OCI-LY1 (cell line): ENCODE measurements at regions not wholly inside any gene's neighbourhood (a gene's known extent, or its start where the extent isn't known, plus 50 kb on each side); places are given as distances from the start of the nearest gene placed in this dataset.
A peak's percentile ranks its signal among the peaks of the same experiment; 100 is the strongest.

Experiments
- H2AFZ ChIP-seq: fragments of 200-600 bp; sonication (generic), shearing (Covaris generic); 2 replicates; pipeline ENCODE4 v1.6.0; 2014; ENCODE audit warnings: antibody characterized with exemption, mild to moderate bottlenecking, low read length
- H3F3A ChIP-seq: fragments of 200-600 bp; sonication (generic), shearing (Covaris generic); 2 replicates; pipeline ENCODE4 v1.6.0; 2014; ENCODE audit warnings: mild to moderate bottlenecking, antibody characterized with exemption, low read length, moderate library complexity; ENCODE audit not compliant: insufficient read depth
- H3K27ac ChIP-seq: fragments of 200-600 bp; sonication (generic); 2 replicates; pipeline ENCODE4 v1.5.1; 2014; ENCODE audit warnings: low read length, mixed run types, mild to moderate bottlenecking, low read depth; ENCODE audit not compliant: poor library complexity, severe bottlenecking
- H3K27me3 ChIP-seq: fragments of 200-600 bp; sonication (generic); 2 replicates; pipeline ENCODE4 v1.6.0; 2014; ENCODE audit warnings: antibody characterized with exemption, mild to moderate bottlenecking, low read length, moderate library complexity; ENCODE audit not compliant: insufficient read depth
- H3K36me3 ChIP-seq: fragments of 200-600 bp; sonication (generic); 2 replicates; pipeline ENCODE4 v1.6.1; 2014; ENCODE audit warnings: mild to moderate bottlenecking, antibody characterized with exemption, low read length, moderate library complexity, mixed read lengths; ENCODE audit not compliant: insufficient read depth
- H3K4me1 ChIP-seq: fragments of 200-600 bp; sonication (generic); 2 replicates; pipeline ENCODE4 v1.5.1; 2014; ENCODE audit warnings: mild to moderate bottlenecking, low read length, moderate library complexity; ENCODE audit not compliant: insufficient read depth, severe bottlenecking
- H3K4me2 ChIP-seq: fragments of 200-600 bp; sonication (generic), shearing (Covaris generic); 2 replicates; pipeline ENCODE4 v1.6.1; 2014; ENCODE audit warnings: low read length
- H3K4me3 ChIP-seq: fragments of 200-600 bp; sonication (generic); 2 replicates; pipeline ENCODE4 v1.5.1; 2014; ENCODE audit warnings: low read length, low read depth, mild to moderate bottlenecking, mixed read lengths; ENCODE audit not compliant: poor library complexity, severe bottlenecking
- H3K79me2 ChIP-seq: fragments of 200-600 bp; shearing (Covaris generic); 2 replicates; pipeline ENCODE4 v1.6.1; 2016; ENCODE audit warnings: mixed run types, low read length, mixed read lengths; ENCODE audit not compliant: insufficient read depth
- H3K9ac ChIP-seq: fragments of 200-600 bp; sonication (generic), shearing (Covaris generic); 2 replicates; pipeline ENCODE4 v1.6.1; 2014; ENCODE audit warnings: mild to moderate bottlenecking, low read length, mixed read lengths
- H3K9me2 ChIP-seq: fragments of 200-600 bp; sonication (generic), shearing (Covaris generic); 2 replicates; pipeline ENCODE4 v1.6.1; 2014; ENCODE audit warnings: low read depth, mild to moderate bottlenecking, low read length, mixed read lengths
- H3K9me3 ChIP-seq: fragments of 200-600 bp; shearing (Covaris generic); 2 replicates; pipeline ENCODE4 v1.6.1; 2014; ENCODE audit warnings: low read length, mixed read lengths
- H4K20me1 ChIP-seq: fragments of 200-600 bp; sonication (generic), shearing (Covaris generic); 2 replicates; pipeline ENCODE4 v1.6.0; 2016; ENCODE audit warnings: mild to moderate bottlenecking, low read length; ENCODE audit not compliant: insufficient read depth
- EZH2 ChIP-seq: fragments of 200-600 bp; sonication (generic), shearing (Covaris generic); IDR thresholded peaks from 2 replicates; pipeline ENCODE4 v1.8.0; 2017; ENCODE audit warnings: borderline replicate concordance, mixed run types, mild to moderate bottlenecking, antibody characterized with exemption, low read length, moderate library complexity, mixed read lengths
- TF ChIP-seq, protein P1 (sequence below): fragments of 200-600 bp; sonication (generic), shearing (Covaris generic); IDR thresholded peaks from 2 replicates; pipeline ENCODE4 v1.5.1; 2017; ENCODE audit warnings: mild to moderate bottlenecking, antibody characterized with exemption, low read length, moderate library complexity, mixed read lengths

DNA sequence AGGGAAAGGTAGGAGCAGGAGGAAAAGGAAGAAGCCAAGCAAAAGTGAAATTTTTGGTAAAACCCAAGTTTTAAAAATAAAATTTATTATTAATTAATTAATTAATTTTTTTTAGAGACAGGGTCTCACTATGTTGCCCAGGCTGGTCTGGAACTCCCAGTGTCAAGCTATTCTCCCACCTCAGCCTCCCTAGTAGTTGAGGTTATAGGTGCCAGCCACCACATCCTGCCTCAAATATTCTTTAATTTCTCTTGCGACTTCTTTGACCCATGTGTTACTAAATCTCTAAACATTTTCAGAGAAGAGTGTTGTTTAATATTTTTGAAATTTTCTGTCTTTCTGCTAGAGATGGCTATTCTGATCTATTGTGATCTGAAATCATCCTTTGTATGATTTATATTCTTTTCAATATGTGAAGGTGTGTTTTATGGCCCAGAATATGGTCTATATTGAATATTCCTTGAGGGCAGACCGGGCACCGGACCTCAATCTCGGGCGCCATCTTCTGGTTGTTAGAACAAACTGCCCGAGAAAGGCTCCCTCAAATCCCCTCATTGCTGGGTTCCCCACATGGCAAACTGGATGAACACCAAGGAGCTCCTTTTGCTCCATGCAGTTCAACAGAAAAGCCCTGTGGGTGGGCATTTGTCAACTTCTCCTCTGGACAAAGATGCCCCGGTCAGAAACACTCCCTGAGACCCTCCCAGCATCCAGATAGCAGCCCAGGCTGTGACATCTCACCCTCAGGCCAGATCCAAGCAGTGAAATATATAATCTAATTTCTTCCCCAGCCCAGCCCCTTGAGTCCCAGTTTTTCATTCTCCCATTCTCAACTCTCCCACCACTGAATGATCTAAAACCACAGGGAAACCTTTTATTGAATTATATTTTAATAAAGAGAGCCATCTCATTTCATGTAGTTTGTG, 110.5 kb downstream of the ASCL4 start:
- Histone ChIP-seq H3K79me2 (no peaks in the 10 kb centered on the region), H3K9me3 (no peaks in the 10 kb centered on the region), H3K27ac (no peak overlapping the region), H3K4me3 (no peak overlapping the region), H3K4me1 (no peaks in the 10 kb centered on the region), H3K4me2 (no peak overlapping the region), H3K9ac (no peak overlapping the region), H3K36me3 (no peaks in the 10 kb centered on the region), H3F3A (no peaks in the 10 kb centered on the region), H4K20me1 (no peaks in the 10 kb centered on the region), H3K27me3 (no peaks in the 10 kb centered on the region), H2AFZ (no peak overlapping the region), H3K9me2 (no peaks in the 10 kb centered on the region)
- TF ChIP-seq, protein P1, sequence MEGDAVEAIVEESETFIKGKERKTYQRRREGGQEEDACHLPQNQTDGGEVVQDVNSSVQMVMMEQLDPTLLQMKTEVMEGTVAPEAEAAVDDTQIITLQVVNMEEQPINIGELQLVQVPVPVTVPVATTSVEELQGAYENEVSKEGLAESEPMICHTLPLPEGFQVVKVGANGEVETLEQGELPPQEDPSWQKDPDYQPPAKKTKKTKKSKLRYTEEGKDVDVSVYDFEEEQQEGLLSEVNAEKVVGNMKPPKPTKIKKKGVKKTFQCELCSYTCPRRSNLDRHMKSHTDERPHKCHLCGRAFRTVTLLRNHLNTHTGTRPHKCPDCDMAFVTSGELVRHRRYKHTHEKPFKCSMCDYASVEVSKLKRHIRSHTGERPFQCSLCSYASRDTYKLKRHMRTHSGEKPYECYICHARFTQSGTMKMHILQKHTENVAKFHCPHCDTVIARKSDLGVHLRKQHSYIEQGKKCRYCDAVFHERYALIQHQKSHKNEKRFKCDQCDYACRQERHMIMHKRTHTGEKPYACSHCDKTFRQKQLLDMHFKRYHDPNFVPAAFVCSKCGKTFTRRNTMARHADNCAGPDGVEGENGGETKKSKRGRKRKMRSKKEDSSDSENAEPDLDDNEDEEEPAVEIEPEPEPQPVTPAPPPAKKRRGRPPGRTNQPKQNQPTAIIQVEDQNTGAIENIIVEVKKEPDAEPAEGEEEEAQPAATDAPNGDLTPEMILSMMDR: peak; percentile 53; the same call in 1 of the 2 replicates
- TF ChIP-seq EZH2: no peak

DNA sequence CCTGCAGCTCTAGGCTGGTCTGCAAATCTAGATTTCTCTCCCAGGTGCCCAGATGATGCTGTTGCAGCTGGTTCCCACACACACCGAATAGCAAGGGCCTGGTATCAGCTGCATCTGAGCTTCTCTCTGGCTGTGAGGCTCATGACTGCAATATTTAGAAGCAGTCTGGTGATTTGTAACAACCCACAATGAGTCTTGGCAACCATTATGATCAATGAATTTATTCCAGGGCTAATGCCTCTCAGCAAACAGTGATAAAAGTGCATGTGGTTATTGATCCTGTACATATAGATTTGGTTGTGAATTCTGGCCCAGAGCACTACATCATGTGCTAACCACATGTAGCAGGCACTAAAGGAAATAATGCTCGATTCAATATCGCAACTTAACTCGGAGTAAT, 114.3 kb downstream of the ASCL4 start:
- Histone ChIP-seq H3F3A (no peaks in the 10 kb centered on the region), H3K9me3 (no peaks in the 10 kb centered on the region), H4K20me1 (no peaks in the 10 kb centered on the region), H3K4me3 (no peak overlapping the region), H2AFZ (no peak overlapping the region), H3K27ac (no peak overlapping the region), H3K27me3 (no peaks in the 10 kb centered on the region), H3K79me2 (no peaks in the 10 kb centered on the region), H3K4me1 (no peaks in the 10 kb centered on the region), H3K4me2 (no peak overlapping the region), H3K9me2 (no peaks in the 10 kb centered on the region), H3K36me3 (no peaks in the 10 kb centered on the region), H3K9ac (no peak overlapping the region)
- no peak for TF ChIP-seq EZH2
- TF ChIP-seq, protein P1: no peak

DNA sequence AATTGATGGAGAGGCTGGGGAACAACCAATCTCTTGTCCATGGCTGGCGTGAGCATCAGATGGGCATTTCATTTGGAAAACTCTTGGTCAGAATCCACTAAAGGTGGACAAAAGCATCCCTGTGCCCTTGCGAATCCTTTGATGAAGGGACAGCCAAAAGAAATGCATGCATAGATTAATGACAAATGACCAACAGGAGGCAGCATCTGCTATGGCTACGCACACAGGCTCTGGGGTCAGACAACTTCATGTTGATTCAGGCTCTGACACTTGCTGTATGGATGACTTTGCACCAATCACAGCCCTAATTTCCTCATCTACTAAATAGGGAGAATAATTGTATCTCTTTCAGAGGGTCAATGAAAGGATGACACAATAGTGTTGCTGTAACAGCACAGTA, 117.5 kb downstream of the ASCL4 start:
- Histone ChIP-seq H3K9me2 (no peaks in the 10 kb centered on the region), H3K27ac (no peak overlapping the region), H2AFZ (no peak overlapping the region), H3K9ac (no peak overlapping the region), H3K4me3 (no peak overlapping the region), H3K9me3 (no peaks in the 10 kb centered on the region), H3F3A (no peaks in the 10 kb centered on the region), H3K27me3 (no peaks in the 10 kb centered on the region), H4K20me1 (no peaks in the 10 kb centered on the region), H3K79me2 (no peaks in the 10 kb centered on the region), H3K36me3 (no peaks in the 10 kb centered on the region), H3K4me2 (no peak overlapping the region), H3K4me1 (no peaks in the 10 kb centered on the region)
- TF ChIP-seq, protein P1: peak; percentile 34; the same call in 1 of the 2 replicates
- no peak for TF ChIP-seq EZH2
